ENCODE measurements at regions not wholly inside any gene's neighbourhood (a gene's known extent, or its start where the extent isn't known, plus 50 kb on each side); places are given as distances from the start of the nearest gene placed in this dataset.
"Not testable (repeated sequence)": the region's sequence is repeated elsewhere in the genome, so short reads cannot be mapped to it uniquely, and the experiment has no call there.

DNA sequence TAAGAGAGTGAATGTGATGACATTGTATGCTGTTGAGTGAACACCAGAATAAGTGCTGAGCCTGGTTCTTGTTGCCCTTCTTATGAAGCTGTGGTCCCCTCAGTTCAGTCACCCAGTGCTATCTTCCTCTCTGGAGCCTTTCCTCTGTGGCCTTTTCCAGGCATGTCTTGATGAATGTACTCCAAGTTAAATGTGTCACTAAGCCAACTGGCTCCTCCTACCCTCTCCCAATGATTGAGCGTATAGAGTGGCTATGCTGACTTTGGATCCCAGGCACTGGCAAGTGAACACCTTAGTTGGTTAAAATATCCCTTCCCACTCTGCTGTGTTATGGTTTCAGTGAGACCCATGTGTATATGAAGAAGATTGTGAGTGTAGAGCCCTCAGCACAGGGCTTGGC, 134.1 kb upstream of the MAMLD1 start:
- no peak overlapping the region for H3K4me3 ChIP-seq (ENCODE audit: low read depth, low read length, poor library complexity, severe bottlenecking)
- intact Hi-C loops (cut with micrococcal nuclease; ENCODE audit: unreplicated experiment): no loop called here
- no peaks in the 10 kb centered on the region for H3K9me3 ChIP-seq (ENCODE audit: low read depth, low read length, poor library complexity, severe bottlenecking)
- DNase-seq (ENCODE audit: low spot score): no peak
- TF ChIP-seq, protein P1, sequence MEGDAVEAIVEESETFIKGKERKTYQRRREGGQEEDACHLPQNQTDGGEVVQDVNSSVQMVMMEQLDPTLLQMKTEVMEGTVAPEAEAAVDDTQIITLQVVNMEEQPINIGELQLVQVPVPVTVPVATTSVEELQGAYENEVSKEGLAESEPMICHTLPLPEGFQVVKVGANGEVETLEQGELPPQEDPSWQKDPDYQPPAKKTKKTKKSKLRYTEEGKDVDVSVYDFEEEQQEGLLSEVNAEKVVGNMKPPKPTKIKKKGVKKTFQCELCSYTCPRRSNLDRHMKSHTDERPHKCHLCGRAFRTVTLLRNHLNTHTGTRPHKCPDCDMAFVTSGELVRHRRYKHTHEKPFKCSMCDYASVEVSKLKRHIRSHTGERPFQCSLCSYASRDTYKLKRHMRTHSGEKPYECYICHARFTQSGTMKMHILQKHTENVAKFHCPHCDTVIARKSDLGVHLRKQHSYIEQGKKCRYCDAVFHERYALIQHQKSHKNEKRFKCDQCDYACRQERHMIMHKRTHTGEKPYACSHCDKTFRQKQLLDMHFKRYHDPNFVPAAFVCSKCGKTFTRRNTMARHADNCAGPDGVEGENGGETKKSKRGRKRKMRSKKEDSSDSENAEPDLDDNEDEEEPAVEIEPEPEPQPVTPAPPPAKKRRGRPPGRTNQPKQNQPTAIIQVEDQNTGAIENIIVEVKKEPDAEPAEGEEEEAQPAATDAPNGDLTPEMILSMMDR (conservative IDR thresholded peaks at IDR 0.05; ENCODE audit: low read depth, low read length): no peak
- no peak for TF ChIP-seq EZH2 (IDR thresholded peaks at IDR 0.05; ENCODE audit: borderline replicate concordance, low read depth, low read length, poor library complexity, severe bottlenecking)
- ChIA-PET CTCF (no interaction called here), POLR2A (ENCODE audit: low non-redundant PET) (no interaction called here)
- no peaks in the 10 kb centered on the region for H3K4me1 ChIP-seq (ENCODE audit: insufficient read depth, low read length, poor library complexity, severe bottlenecking)
- H3K36me3 ChIP-seq (ENCODE audit: insufficient read depth, low read length, poor library complexity, severe bottlenecking): no peaks in the 10 kb centered on the region
- no peaks in the 10 kb centered on the region for H3K27me3 ChIP-seq (replicated peaks; ENCODE audit: insufficient read depth, low read depth, low read length, poor library complexity)
- H3K27ac ChIP-seq (ENCODE audit: low read depth, low read length, poor library complexity, severe bottlenecking): no peak overlapping the region
- no TSS peak for BruUV-seq (replicated peaks)

GRCh38 chrX:150229481-150229880, 133.6 kb upstream of the MAMLD1 start:
- no peak for TF ChIP-seq EZH2 (IDR thresholded peaks at IDR 0.05; ENCODE audit: borderline replicate concordance, low read depth, low read length, poor library complexity, severe bottlenecking)
- TF ChIP-seq, protein P1 (conservative IDR thresholded peaks at IDR 0.05; ENCODE audit: low read depth, low read length): no peak
- intact Hi-C loops (cut with micrococcal nuclease; ENCODE audit: unreplicated experiment): no loop called here
- POLR2A ChIA-PET (ENCODE audit: low non-redundant PET): no interaction called here
- Histone ChIP-seq H3K27me3 (replicated peaks; ENCODE audit: insufficient read depth, low read depth, low read length, poor library complexity) (no peaks in the 10 kb centered on the region), H3K4me3 (ENCODE audit: low read depth, low read length, poor library complexity, severe bottlenecking) (no peak overlapping the region), H3K9me3 (ENCODE audit: low read depth, low read length, poor library complexity, severe bottlenecking) (no peaks in the 10 kb centered on the region), H3K4me1 (ENCODE audit: insufficient read depth, low read length, poor library complexity, severe bottlenecking) (no peaks in the 10 kb centered on the region), H3K27ac (ENCODE audit: low read depth, low read length, poor library complexity, severe bottlenecking) (no peak overlapping the region), H3K36me3 (ENCODE audit: insufficient read depth, low read length, poor library complexity, severe bottlenecking) (no peaks in the 10 kb centered on the region)
- no peak for DNase-seq (ENCODE audit: low spot score)
- no TSS peak for BruUV-seq (replicated peaks)
- CTCF ChIA-PET: no interaction called here

DNA sequence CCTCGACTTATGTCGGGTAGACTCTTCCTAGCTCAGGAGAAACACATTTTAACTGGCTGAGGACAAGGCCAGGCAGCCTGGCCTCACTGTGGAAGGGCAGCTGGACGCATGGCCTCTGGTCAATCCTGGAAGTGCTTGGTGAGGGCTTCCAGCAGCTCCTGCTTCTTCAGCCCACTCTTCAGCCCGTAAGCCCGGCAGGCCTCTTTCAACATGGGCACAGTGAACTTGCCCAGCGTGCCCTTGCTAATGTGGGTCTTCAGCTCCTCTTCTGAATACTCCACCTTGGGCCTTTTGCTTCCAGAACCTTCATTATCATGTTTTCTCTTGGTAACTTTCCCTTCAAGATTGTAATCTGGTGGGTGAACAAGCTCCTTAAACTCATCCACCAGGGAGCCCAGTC, 132.2 kb upstream of the MAMLD1 start:
- H3K4me3 ChIP-seq (ENCODE audit: low read depth, low read length, poor library complexity, severe bottlenecking); H3K36me3 ChIP-seq (ENCODE audit: insufficient read depth, low read length, poor library complexity, severe bottlenecking); CTCF ChIA-PET; DNase-seq (ENCODE audit: low spot score); BruUV-seq (replicated peaks); POLR2A ChIA-PET (ENCODE audit: low non-redundant PET); H3K9me3 ChIP-seq (ENCODE audit: low read depth, low read length, poor library complexity, severe bottlenecking); intact Hi-C loops (cut with micrococcal nuclease; ENCODE audit: unreplicated experiment); H3K27ac ChIP-seq (ENCODE audit: low read depth, low read length, poor library complexity, severe bottlenecking); H3K4me1 ChIP-seq (ENCODE audit: insufficient read depth, low read length, poor library complexity, severe bottlenecking); H3K27me3 ChIP-seq (replicated peaks; ENCODE audit: insufficient read depth, low read depth, low read length, poor library complexity): not testable (repeated sequence)

GRCh38 chrX:150231368-150231767, 131.7 kb upstream of the MAMLD1 start:
- CTCF ChIA-PET; H3K27me3 ChIP-seq (replicated peaks; ENCODE audit: insufficient read depth, low read depth, low read length, poor library complexity); POLR2A ChIA-PET (ENCODE audit: low non-redundant PET); H3K9me3 ChIP-seq (ENCODE audit: low read depth, low read length, poor library complexity, severe bottlenecking); BruUV-seq (replicated peaks); DNase-seq (ENCODE audit: low spot score); H3K4me3 ChIP-seq (ENCODE audit: low read depth, low read length, poor library complexity, severe bottlenecking); H3K27ac ChIP-seq (ENCODE audit: low read depth, low read length, poor library complexity, severe bottlenecking); H3K36me3 ChIP-seq (ENCODE audit: insufficient read depth, low read length, poor library complexity, severe bottlenecking); intact Hi-C loops (cut with micrococcal nuclease; ENCODE audit: unreplicated experiment); H3K4me1 ChIP-seq (ENCODE audit: insufficient read depth, low read length, poor library complexity, severe bottlenecking): not testable (repeated sequence)

DNA sequence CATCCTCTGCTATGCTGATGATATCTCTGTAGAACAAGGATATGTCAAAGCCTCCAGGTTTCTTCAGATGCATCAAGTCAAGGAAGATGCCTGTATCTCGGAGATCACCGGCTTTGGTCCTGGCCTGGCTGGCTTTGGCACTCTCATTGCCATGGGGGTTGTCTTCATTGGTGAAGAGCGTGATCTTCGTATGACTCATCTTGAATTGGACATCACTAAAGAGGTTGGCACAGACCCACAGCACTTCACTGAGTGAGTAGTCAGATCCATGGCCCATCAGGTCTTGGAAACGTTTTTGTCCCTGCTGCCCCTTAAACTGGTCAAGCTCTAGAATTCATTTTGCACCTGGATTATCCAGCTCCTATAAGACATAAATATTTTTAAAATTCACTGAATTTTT, 130.9 kb upstream of the MAMLD1 start:
- DNase-seq (ENCODE audit: low spot score); H3K27ac ChIP-seq (ENCODE audit: low read depth, low read length, poor library complexity, severe bottlenecking); H3K4me1 ChIP-seq (ENCODE audit: insufficient read depth, low read length, poor library complexity, severe bottlenecking); H3K36me3 ChIP-seq (ENCODE audit: insufficient read depth, low read length, poor library complexity, severe bottlenecking); intact Hi-C loops (cut with micrococcal nuclease; ENCODE audit: unreplicated experiment); CTCF ChIA-PET; BruUV-seq (replicated peaks); H3K27me3 ChIP-seq (replicated peaks; ENCODE audit: insufficient read depth, low read depth, low read length, poor library complexity); H3K4me3 ChIP-seq (ENCODE audit: low read depth, low read length, poor library complexity, severe bottlenecking); POLR2A ChIA-PET (ENCODE audit: low non-redundant PET); H3K9me3 ChIP-seq (ENCODE audit: low read depth, low read length, poor library complexity, severe bottlenecking): not testable (repeated sequence)
